ENCODE measurements at regions not wholly inside any gene's neighbourhood (a gene's known extent, or its start where the extent isn't known, plus 50 kb on each side); places are given as distances from the start of the nearest gene placed in this dataset.

DNA sequence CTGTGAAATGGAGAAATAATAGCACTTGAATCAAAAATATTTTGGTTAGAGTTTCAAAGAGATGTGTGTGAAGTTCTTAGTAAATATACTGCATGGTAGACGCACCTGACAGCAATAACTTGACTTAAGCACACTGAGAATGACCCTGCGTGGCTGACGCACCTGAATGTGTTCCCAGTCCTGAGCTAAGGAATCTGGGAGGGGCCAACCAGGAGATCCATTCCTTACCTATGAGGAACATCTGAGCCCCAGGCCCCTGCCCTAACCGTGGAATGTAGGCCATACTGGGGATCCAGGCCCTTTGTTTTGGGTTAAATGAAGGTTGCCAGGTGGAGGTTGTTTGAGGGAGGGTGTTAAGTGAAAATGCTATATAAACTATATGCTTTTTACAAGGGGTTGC, 284.4 kb downstream of the RBM43 start:
- peak; percentile 94 to 95 for ATAC-seq
- peak; percentile 65 for DNase-seq
- TF ChIP-seq CTCF (IDR thresholded peaks at IDR 0.05), result no peak

DNA sequence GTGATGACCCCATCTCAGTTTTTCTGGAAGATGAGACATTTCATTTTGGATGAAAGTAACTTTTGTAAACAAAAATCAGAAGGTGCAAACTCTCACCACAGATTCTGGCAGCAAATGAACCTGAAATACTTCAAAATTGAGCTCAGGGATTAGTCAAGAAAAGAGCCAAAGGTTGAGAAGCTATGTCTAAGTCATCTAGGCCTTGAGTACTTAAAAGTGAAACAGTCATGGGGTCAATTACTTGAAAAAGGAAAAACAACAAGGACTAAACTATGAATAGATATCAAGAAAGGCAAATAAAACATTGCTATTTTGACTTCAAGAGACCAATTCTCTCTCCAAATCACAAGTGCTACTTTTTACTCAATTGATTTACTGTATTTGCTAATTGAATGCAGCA, 285.1 kb downstream of the RBM43 start:
- H3K27ac ChIP-seq, result no peak overlapping the region
- DNase-seq (no peak), ATAC-seq (peak in 1 of 2 donors; percentile 56)
- no peaks in the 10 kb centered on the region for H3K36me3 ChIP-seq
- no peak overlapping the region for H3K4me3 ChIP-seq
- no peaks in the 10 kb centered on the region for H3K27me3 ChIP-seq (ENCODE audit: low read depth)
- TF ChIP-seq CTCF (IDR thresholded peaks at IDR 0.05), result no peak
- no peaks in the 10 kb centered on the region for H3K9me3 ChIP-seq
- intact Hi-C loops (cut with DNase I), result no loop called here
- H3K4me1 ChIP-seq, result no peaks in the 10 kb centered on the region

More for the DNA sequence above, 284.4 kb downstream of the RBM43 start:
- no peak overlapping the region for H3K27ac ChIP-seq
- no peaks in the 10 kb centered on the region for H3K27me3 ChIP-seq (ENCODE audit: low read depth)
- H3K36me3 ChIP-seq, result no peaks in the 10 kb centered on the region
- H3K9me3 ChIP-seq, result no peaks in the 10 kb centered on the region
- intact Hi-C loops (cut with DNase I), result no loop called here
- no peak overlapping the region for H3K4me3 ChIP-seq
- H3K4me1 ChIP-seq, result no peaks in the 10 kb centered on the region

DNA sequence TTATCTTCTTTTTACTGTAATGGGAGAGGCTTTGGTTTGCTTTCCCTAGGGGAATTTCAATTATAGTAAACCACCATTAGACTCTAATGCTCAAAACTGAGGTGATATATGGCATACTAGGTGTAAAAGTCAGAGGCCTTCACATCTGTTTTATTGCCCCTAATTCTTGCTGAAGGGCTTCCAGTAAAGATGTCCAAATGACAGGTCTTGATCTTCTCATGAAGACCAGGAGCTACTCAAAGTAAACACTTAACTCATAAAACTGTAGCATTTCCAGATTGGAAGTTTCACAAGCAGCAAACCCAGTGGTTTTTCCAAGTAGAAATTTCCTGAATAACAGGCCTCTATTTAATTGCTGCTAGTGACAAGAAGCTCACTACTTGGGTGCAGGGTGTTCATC, 286.8 kb downstream of the RBM43 start:
- intact Hi-C loops (cut with DNase I), result no loop called here

DNA sequence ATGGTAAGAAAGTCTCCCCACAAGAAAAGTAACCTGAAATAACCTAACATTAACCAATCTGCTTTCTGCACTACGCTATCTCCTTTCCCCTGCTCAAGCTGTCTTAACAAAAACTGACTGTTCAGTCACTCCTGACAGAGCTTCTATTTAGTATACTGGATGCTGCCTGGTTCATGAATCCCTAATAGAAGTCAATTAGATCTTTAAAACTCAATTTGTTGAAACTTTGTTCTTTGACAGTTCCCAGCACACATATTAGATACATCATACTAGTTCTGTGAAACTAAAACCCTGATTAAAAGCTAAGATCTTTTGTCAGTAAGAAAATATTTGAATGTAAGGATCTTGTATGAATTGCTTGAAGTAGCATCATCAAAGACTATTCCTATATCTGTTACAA, 287.4 kb downstream of the RBM43 start:
- H3K27me3 ChIP-seq (ENCODE audit: low read depth), result no peaks in the 10 kb centered on the region
- H3K4me3 ChIP-seq, result no peak overlapping the region
- H3K36me3 ChIP-seq, result no peaks in the 10 kb centered on the region
- ATAC-seq (no peak), DNase-seq (no peak)
- H3K9me3 ChIP-seq, result no peaks in the 10 kb centered on the region
- intact Hi-C loops (cut with DNase I), result no loop called here
- H3K4me1 ChIP-seq, result no peaks in the 10 kb centered on the region
- TF ChIP-seq CTCF (IDR thresholded peaks at IDR 0.05), result no peak
- H3K27ac ChIP-seq, result no peak overlapping the region

More for the DNA sequence above, 286.8 kb downstream of the RBM43 start:
- Histone ChIP-seq H3K27me3 (ENCODE audit: low read depth) (no peaks in the 10 kb centered on the region), H3K4me1 (no peaks in the 10 kb centered on the region), H3K4me3 (no peak overlapping the region), H3K9me3 (no peaks in the 10 kb centered on the region), H3K36me3 (no peaks in the 10 kb centered on the region), H3K27ac (no peak overlapping the region)
- DNase-seq (no peak), ATAC-seq (no peak)
- TF ChIP-seq CTCF (IDR thresholded peaks at IDR 0.05), result no peak

GRCh38 chr2:150971910-150972309, 289.8 kb downstream of the RBM43 start:
- no peak overlapping the region for H3K27ac ChIP-seq
- ATAC-seq (peak; percentile 46 to 56), DNase-seq (no peak)
- H3K9me3 ChIP-seq, result no peaks in the 10 kb centered on the region
- TF ChIP-seq CTCF (IDR thresholded peaks at IDR 0.05), result no peak
- H3K4me3 ChIP-seq, result no peak overlapping the region
- no peaks in the 10 kb centered on the region for H3K4me1 ChIP-seq
- no peaks in the 10 kb centered on the region for H3K36me3 ChIP-seq
- no peaks in the 10 kb centered on the region for H3K27me3 ChIP-seq (ENCODE audit: low read depth)
- intact Hi-C loops (cut with DNase I), result no loop called here

DNA sequence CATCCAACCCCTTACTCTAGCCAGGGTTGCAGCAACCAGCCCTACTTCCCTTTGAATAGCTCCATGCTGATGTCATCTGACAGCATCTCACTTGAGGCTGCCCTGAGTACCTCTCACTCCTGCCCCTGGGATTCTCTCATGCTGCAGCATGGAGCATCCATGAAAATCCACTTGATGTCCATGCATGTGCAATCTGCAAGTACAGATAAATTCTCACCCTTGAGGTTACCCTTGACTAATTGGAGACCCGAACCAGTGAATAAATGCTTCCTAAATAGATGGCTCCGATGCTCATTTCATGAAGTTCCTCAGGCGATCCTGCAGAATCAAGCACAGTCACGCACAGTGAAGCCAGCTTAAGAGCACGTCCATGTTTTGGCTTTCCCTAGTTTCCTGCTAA, 298.3 kb downstream of the RBM43 start:
- DNase-seq (no peak), ATAC-seq (no peak)
- Histone ChIP-seq H3K4me3 (no peak overlapping the region), H3K27me3 (ENCODE audit: low read depth) (no peaks in the 10 kb centered on the region), H3K27ac (no peak overlapping the region), H3K4me1 (no peaks in the 10 kb centered on the region), H3K9me3 (no peaks in the 10 kb centered on the region), H3K36me3 (no peaks in the 10 kb centered on the region)
- TF ChIP-seq CTCF (IDR thresholded peaks at IDR 0.05), result no peak
- intact Hi-C loops (cut with DNase I), result no loop called here

Measured in lower lobe of right lung (tissue), 2 donors.